ENCODE measurements at regions not wholly inside any gene's neighbourhood (a gene's known extent, or its start where the extent isn't known, plus 50 kb on each side); places are given as distances from the start of the nearest gene placed in this dataset.

DNA sequence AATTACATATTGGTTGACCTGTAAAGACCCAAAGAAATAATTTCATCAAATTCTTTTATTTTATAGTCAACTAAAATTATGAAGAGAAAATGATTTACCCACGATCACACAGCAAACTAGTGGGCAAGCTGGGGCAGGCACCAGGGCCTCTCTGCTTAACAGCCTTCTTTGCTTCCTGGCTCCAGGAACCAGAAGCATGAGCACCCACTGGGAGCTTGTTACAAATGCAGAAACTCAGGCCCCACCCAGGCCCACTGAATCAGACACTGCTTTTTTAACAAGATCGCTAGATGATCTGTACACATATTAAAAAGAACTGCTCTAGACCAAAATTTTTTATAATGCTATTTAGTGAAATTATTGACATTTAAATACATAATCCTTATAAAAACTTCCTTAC is 95.0 kb downstream of the GEMIN8 start:
- no peak overlapping the region for H3K4me3 ChIP-seq (ENCODE audit: low read length)
- H3K27me3 Mint-ChIP-seq (ENCODE audit: insufficient read depth): no peaks in the 10 kb centered on the region
- no peak overlapping the region for H3K9ac ChIP-seq (ENCODE audit: extremely low read depth, low read length, poor library complexity, severe bottlenecking)
- H3K27ac Mint-ChIP-seq: no peak overlapping the region
- no peaks in the 10 kb centered on the region for H3K27me3 ChIP-seq (ENCODE audit: control insufficient read depth, insufficient read depth, low read length, poor library complexity, severe bottlenecking)
- no peaks in the 10 kb centered on the region for H3K4me1 ChIP-seq (ENCODE audit: control insufficient read depth, insufficient read depth, low read length)
- no peak overlapping the region for H3K27ac ChIP-seq (ENCODE audit: low read depth, low read length)
- WGBS, 2 experiments (ENCODE audit: insufficient coverage in 1 of 2, insufficient read length in 1 of 2): 67% methylated on average over 1 of the region's 2 CpGs; no CpG with 5 or more reads in 1 of the 2 experiments
- H3K4me3 Mint-ChIP-seq: no peak overlapping the region
- no peaks in the 10 kb centered on the region for H3K9me3 ChIP-seq (ENCODE audit: control insufficient read depth, low read length)
- peaks cover 47% of the 10 kb centered on the region for H3K9me3 Mint-ChIP-seq
- TF ChIP-seq CTCF (conservative IDR thresholded peaks at IDR 0.05): no peak
- peaks cover 20% of the 10 kb centered on the region for H3K4me1 Mint-ChIP-seq
- H3K36me3 ChIP-seq (ENCODE audit: control insufficient read depth, insufficient read depth, low read length): peaks cover 10% of the 10 kb centered on the region
- DNase-seq: no peak
- H3K36me3 Mint-ChIP-seq (ENCODE audit: low read depth): peaks cover 8% of the 10 kb centered on the region

DNA sequence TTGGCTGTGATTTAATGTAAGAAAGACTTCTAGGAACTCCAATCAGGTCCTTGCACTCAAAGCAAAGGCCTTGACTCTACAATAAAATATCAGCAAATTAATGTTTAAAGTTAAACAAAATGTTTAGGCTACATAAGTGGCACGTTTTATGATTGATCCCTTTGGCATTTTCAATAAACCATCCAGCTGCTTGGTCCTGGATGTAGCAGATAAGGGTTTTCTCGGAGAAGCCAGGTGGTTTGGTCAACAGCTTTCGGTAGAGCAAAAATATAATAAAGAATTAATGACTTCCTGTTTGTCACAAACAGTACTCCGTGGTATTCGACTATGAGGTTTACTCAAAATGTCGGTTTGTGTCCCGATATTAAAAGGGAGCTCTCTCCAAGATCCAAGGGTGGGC is 95.8 kb downstream of the GEMIN8 start:
- no peaks in the 10 kb centered on the region for H3K27me3 Mint-ChIP-seq (ENCODE audit: insufficient read depth)
- no peak overlapping the region for H3K4me3 ChIP-seq (ENCODE audit: low read length)
- peaks cover 43% of the 10 kb centered on the region for H3K9me3 Mint-ChIP-seq
- H3K9ac ChIP-seq (ENCODE audit: extremely low read depth, low read length, poor library complexity, severe bottlenecking): no peak overlapping the region
- peaks cover 17% of the 10 kb centered on the region for H3K4me1 Mint-ChIP-seq
- no peak for TF ChIP-seq CTCF (conservative IDR thresholded peaks at IDR 0.05)
- H3K27me3 ChIP-seq (ENCODE audit: control insufficient read depth, insufficient read depth, low read length, poor library complexity, severe bottlenecking): no peaks in the 10 kb centered on the region
- whole genome bisulfite sequencing, 2 experiments (ENCODE audit: insufficient coverage in 1 of 2, insufficient read length in 1 of 2): 90 to 97% methylated on average over 5 to 7 of the region's 7 CpGs
- H3K4me3 Mint-ChIP-seq: no peak overlapping the region
- H3K36me3 Mint-ChIP-seq (ENCODE audit: low read depth): peaks cover 11% of the 10 kb centered on the region
- H3K4me1 ChIP-seq (ENCODE audit: control insufficient read depth, insufficient read depth, low read length): no peaks in the 10 kb centered on the region
- H3K27ac ChIP-seq (ENCODE audit: low read depth, low read length): no peak overlapping the region
- no peak overlapping the region for H3K27ac Mint-ChIP-seq
- peaks cover 13% of the 10 kb centered on the region for H3K36me3 ChIP-seq (ENCODE audit: control insufficient read depth, insufficient read depth, low read length)
- no peak for DNase-seq
- H3K9me3 ChIP-seq (ENCODE audit: control insufficient read depth, low read length): no peaks in the 10 kb centered on the region

GRCh38 chrX:13933352-13933751 is 96.3 kb downstream of the GEMIN8 start:
- 100% methylated on average over 2 of the region's 3 CpGs; no CpG with 5 or more reads in 1 of the 2 experiments for whole genome bisulfite sequencing, 2 experiments (ENCODE audit: insufficient coverage in 1 of 2, insufficient read length in 1 of 2)
- H3K4me1 Mint-ChIP-seq: peaks cover 22% of the 10 kb centered on the region
- H3K27ac ChIP-seq (ENCODE audit: low read depth, low read length): no peak overlapping the region
- H3K27me3 ChIP-seq (ENCODE audit: control insufficient read depth, insufficient read depth, low read length, poor library complexity, severe bottlenecking): no peaks in the 10 kb centered on the region
- no peak overlapping the region for H3K9ac ChIP-seq (ENCODE audit: extremely low read depth, low read length, poor library complexity, severe bottlenecking)
- H3K27me3 Mint-ChIP-seq (ENCODE audit: insufficient read depth): no peaks in the 10 kb centered on the region
- no peak for TF ChIP-seq CTCF (conservative IDR thresholded peaks at IDR 0.05)
- H3K9me3 ChIP-seq (ENCODE audit: control insufficient read depth, low read length): no peaks in the 10 kb centered on the region
- no peak overlapping the region for H3K4me3 Mint-ChIP-seq
- H3K27ac Mint-ChIP-seq: no peak overlapping the region
- H3K4me3 ChIP-seq (ENCODE audit: low read length): no peak overlapping the region
- H3K9me3 Mint-ChIP-seq: peaks cover 42% of the 10 kb centered on the region
- peaks cover 13% of the 10 kb centered on the region for H3K36me3 ChIP-seq (ENCODE audit: control insufficient read depth, insufficient read depth, low read length)
- H3K36me3 Mint-ChIP-seq (ENCODE audit: low read depth): peaks cover 11% of the 10 kb centered on the region
- no peak for DNase-seq
- H3K4me1 ChIP-seq (ENCODE audit: control insufficient read depth, insufficient read depth, low read length): no peaks in the 10 kb centered on the region

All from endodermal cell (in vitro differentiated cells).